NCI-H1436 (cell line): ENCODE measurements at regions not wholly inside any gene's neighbourhood (a gene's known extent, or its start where the extent isn't known, plus 50 kb on each side); places are given as distances from the start of the nearest gene placed in this dataset.
"Not testable (repeated sequence)": the region's sequence is repeated elsewhere in the genome, so short reads cannot be mapped to it uniquely, and the experiment has no call there.

Experiments used
- DNase-seq: peaks from one replicate; lab custom pipeline; 2025; lab: John Stamatoyannopoulos, UW

GRCh38 chr14:27245947-27246346 lies 648.1 kb upstream of the NOVA1 start:
- no peak for DNase-seq

GRCh38 chr14:27253966-27254365 lies 656.1 kb upstream of the NOVA1 start:
- no peak for DNase-seq

DNA sequence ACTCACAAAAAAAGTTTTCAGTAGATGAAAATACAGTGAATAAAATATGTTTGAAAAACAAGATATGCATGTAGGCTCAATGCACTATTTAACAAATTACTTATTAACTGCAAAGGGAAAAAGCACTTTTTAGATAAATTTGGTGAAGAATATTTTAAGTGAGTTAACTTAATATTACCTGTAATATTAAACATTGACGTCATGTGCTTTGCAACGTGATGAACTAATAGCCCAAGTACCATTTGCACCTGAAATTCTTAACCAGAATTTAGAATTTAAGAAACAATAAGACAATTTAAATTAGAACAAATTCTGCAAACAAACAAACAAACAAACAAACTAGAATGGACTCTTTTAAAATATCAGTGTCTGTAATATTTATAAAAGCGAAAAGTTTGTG lies 659.0 kb upstream of the NOVA1 start:
- DNase-seq = no peak

- no peak for DNase-seq
Observed at GRCh38 chr14:27267876-27268275, 670.0 kb upstream of the NOVA1 start.

DNA sequence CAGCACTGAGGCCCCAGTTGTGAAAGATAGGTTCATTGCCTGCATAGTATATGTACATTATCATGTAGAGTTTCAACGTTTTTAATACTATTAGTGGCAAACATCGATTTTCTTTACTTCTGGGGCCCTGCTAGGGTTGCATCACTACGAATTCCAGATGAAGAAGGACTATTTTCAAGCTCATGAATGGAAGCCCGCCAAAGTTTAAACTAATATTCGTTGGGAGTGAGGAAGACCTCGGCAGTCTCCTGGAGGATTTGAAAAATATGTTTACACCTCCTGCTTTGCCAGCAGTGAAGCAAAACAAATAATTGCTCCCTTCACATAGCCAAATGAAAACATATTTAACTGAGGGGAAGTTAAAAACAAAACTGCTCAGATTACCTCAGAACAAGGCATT lies 672.9 kb upstream of the NOVA1 start:
- no peak for DNase-seq

GRCh38 chr14:27278341-27278740 lies 680.5 kb upstream of the NOVA1 start:
- DNase-seq = no peak

DNA sequence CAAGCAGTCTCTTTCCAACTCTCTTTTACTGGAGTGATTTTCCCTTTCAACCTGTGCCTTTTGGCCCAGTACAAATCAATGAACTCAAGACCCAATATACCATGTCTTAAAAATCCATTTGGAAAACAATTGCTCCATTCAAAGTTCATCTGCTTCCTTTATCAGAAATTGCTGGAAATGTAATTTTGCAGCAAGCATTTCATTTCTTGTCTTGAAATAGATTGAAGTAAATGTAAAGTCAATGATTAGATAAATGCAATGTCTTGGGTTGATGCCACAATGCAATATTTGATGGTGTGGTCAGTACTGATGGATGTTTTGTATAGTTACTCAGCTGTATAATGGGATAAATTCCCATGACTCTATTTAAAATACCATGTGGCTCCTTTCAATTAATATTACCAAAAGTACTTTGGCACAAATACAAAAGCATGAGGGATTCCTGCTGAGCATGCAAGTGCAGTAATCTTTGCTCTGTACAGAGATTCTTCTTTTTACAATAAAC lies 707.7 kb upstream of the NOVA1 start:
- no peak for DNase-seq

DNA sequence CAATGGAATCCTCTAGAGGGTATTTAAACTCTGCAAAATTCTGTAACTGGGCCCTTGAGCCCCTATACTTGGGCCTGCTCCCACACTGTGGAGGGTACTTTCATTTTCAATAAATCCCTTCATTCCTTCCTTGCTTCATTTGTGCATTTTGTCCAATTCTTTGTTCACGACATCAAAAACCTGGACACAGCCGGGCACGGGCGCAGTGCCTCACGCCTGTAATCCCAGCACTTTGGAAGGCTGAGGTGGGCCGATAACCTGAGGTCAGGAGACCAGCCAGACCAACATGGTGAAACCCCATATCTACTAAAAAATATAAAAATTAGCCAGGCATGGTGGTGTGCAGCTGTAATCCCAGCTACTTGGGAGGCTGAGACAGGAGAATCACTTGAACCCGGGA lies 714.9 kb upstream of the NOVA1 start:
- not testable (repeated sequence) for DNase-seq

GRCh38 chr14:27314231-27314630 lies 716.4 kb upstream of the NOVA1 start:
- no peak for DNase-seq

GRCh38 chr14:27315477-27315876 lies 717.6 kb upstream of the NOVA1 start:
- DNase-seq = no peak

GRCh38 chr14:27315947-27316346 lies 718.1 kb upstream of the NOVA1 start:
- no peak for DNase-seq

DNA sequence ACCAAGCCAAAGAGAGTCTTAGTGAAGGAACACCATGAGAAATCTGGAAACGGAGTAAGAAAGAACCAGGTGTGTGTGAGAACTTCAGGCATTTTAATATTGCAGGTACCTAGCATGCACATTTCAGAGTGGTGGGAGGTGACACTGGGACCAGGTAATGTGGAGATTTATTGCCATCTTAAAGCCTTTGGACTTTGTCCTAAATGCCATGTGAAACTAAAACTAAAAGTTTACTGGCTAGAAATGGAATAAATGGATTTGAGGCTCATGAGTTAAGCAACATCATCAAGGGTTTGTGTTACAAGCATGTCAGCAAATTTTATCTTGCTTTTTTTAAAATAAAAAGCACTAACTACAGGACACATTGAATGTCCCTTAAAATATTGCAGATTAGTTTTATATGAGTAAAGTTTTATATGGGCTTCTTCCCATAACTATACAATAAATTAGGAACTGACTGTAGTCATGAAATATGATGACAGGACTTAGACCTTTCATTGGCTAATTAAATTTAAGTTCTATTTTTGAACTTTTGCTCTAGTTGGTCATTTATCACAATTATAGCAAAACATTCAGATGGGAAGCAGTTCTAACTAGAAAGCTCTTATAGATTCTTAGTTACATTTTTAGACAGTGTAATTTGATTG lies 721.1 kb upstream of the NOVA1 start:
- no peak for DNase-seq

- DNase-seq = no peak
Observed at GRCh38 chr14:27320261-27320660, 722.4 kb upstream of the NOVA1 start.

DNA sequence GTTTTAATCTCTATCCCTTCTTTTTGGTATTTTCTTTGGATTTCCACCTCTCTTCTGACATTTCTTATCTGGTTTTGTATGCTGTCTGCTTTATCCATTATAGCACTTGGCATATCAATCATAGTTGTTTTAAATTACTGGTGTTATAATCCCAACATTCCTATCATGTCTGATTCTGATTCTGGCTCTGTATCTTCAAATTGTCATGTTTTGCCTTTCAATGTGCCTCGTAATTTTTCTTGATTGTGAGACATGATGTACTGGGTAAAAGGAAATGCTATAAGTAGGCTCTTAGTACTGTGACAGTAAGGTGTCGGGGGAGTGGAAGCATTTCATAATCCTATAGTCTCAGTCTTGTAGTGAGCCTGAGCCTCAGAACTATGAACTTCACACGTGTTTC lies 729.3 kb upstream of the NOVA1 start:
- no peak for DNase-seq

DNA sequence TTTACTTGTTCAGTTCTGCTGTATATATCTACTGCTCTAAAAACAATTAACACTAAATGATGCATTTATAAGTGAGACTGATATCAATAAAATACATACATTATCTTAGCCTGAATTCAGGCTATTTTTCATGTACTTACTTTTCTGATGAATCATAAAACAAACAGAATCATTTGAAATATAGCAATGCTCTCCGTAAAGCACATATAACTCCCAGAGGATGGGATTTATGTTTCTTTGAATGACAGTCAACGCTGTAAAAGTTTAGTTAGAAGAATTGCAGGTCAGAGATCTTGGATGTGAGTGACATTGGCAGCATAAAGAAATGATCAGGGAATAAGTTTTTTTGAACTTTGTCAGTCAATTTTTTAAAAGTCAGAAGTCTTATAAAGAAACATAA lies 740.2 kb upstream of the NOVA1 start:
- no peak for DNase-seq

GRCh38 chr14:27363036-27363435 lies 765.2 kb upstream of the NOVA1 start:
- DNase-seq = not testable (repeated sequence)

DNA sequence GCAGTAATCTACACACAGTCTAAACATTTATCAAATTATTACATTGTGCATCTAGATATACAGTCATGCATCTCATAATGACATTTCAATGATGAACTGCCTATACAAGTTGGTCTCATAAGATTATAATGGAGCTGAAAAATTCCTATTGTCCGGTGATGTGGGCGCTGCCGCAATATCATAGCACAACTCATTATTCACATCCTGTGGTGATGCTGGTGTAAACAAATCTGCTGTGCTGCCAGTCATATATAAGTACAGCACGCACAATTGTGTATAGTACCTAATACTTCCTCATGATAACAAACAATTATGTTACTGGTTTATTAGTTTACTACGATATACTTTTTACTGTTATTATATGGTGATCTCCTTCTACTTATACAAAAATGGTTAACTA lies 768.8 kb upstream of the NOVA1 start:
- no peak for DNase-seq

GRCh38 chr14:27367345-27367744 lies 769.5 kb upstream of the NOVA1 start:
- DNase-seq = no peak

- DNase-seq = no peak
Observed at GRCh38 chr14:27370074-27370473, 772.2 kb upstream of the NOVA1 start.

DNA sequence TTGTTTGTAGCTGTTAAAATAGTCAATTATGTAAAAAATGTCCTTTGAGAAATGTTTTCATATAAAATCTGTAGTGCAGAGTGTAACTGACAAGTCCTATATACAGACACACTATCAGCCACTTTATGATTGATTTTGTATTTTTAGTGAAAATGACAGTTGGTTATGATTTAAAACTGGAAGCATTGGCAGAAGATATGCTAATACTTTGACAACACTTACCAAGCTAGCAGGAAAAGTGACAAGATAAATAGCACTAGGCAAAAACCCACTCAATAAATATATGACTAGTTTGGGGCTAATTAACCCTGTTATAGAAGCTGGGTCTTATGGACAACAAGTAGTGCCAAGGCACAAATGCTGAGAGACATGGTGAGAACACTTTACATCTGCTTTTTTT lies 772.9 kb upstream of the NOVA1 start:
- DNase-seq = no peak

DNA sequence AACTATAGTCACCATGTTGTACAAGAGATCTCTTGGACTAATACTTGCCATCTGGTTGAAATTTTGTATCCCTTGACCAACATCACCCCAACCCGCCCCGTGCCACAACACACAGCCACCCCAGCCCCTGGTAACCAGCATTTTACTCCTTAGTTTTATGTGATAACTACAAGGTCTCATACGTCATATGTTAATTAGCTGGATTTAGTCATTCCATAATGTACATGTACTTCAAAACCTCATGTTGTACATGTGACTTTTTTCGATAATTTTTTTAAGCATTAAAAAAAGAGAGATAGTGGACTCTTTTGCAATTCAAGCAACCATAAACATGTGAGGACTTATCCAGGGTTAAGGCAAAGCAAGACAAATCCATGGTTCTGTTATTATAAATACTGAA lies 773.4 kb upstream of the NOVA1 start:
- DNase-seq = no peak

- DNase-seq = no peak
Observed at GRCh38 chr14:27371868-27372267, 774.0 kb upstream of the NOVA1 start.

- no peak for DNase-seq
Observed at GRCh38 chr14:27372771-27373170, 774.9 kb upstream of the NOVA1 start.

DNA sequence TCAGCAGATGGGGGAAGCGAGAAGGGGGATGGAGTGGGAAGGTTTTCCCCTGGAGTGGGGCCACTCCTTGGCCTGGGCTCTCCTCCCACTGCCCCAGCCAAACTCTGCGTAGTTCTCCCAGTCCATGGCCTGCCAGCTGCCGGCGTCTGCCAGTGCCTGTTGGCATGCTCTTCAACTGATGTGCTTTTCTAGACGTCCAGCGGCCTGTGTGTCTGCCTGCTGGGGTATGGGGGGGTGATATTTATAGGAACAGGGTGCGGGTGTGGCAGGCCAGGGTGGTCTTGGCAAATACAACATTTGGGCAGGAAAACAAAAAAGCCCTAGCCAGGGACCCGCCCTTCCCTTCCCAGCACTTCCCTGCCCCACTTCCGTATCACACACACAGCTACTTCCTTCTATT lies 786.3 kb upstream of the NOVA1 start:
- no peak for DNase-seq

- DNase-seq = no peak
Observed at GRCh38 chr14:27386391-27386790, 788.6 kb upstream of the NOVA1 start.
